NCI-H446 (cell line): ENCODE measurements at regions not wholly inside any gene's neighbourhood (a gene's known extent, or its start where the extent isn't known, plus 50 kb on each side); places are given as distances from the start of the nearest gene placed in this dataset.
"Not testable (repeated sequence)": the region's sequence is repeated elsewhere in the genome, so short reads cannot be mapped to it uniquely, and the experiment has no call there.

Source experiments
- DNase-seq, 2 experiments: peaks; one replicate each; lab custom pipeline; 2025; lab: John Stamatoyannopoulos, UW

DNA sequence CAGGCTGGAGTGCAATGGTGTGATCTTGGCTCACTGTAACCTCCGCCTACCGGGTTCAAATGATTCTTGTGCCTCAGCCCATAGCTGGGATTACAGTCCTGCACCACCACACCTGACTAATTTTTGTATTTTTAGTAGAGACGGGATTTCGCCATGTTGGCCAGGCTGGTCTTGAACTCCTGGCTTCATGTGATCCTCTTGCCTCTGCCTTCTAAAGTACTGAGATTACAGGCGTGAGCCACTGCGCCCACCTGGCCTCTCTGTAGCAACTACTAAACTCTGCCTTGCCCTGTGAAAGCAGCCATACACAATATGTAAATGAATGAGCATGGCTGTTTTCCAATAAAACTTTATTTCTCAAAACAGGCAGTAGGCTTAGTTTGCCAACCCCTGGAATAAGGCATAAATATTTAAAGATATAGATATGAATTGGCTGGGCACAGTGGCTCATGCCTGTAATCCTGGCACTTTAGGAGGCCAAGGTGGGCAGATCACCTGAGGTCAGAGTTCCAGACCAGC, 127.9 kb upstream of the ZNF217 start:
- not testable (repeated sequence) for DNase-seq

- not testable (repeated sequence) for DNase-seq
These were observed 125.6 kb upstream of the ZNF217 start for GRCh38 chr20:53719171-53719803.

- DNase-seq = no peak
These were observed 124.7 kb upstream of the ZNF217 start for GRCh38 chr20:53718142-53719021.

DNA sequence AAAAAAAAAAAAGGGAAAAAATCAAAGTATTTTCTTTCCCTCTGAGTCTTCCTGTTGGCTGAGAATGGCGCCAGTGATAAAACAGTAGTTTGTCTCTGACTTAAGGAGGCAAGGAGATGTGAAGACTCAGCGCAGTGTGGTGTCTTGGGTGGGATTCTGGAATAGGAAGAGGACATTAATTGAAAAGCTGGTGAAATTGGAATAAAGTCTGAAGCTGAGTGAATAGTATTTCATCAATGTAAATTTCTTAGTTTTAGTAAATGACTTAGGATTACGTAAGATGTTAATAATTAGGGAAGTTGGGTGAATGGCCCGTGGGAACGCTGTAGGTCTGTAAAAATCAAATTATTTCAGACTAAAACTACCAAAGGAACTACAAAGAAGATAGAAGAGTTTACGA, 122.8 kb upstream of the ZNF217 start:
- DNase-seq = no peak

DNA sequence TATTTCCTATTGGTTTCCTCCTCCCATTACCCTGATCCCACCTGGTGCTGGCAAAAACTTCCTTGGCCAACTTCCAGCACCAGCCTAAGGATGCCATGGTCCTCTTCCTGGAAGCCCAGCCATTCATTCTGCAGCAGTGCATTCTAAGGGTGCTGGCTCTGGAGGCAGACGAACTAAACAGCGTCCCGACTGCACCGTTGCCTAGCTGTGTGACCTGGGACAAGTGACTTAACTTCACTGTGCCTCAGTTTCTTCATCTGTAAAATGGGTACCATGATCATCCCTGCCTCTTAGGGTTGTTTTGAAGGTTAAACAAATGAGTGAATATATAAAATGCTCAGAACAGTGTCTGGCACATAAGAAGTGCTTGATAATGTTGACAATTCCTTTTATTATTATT, 120.9 kb upstream of the ZNF217 start:
- no peak for DNase-seq

GRCh38 chr20:53713328-53714056, 119.9 kb upstream of the ZNF217 start:
- DNase-seq = no peak

DNA sequence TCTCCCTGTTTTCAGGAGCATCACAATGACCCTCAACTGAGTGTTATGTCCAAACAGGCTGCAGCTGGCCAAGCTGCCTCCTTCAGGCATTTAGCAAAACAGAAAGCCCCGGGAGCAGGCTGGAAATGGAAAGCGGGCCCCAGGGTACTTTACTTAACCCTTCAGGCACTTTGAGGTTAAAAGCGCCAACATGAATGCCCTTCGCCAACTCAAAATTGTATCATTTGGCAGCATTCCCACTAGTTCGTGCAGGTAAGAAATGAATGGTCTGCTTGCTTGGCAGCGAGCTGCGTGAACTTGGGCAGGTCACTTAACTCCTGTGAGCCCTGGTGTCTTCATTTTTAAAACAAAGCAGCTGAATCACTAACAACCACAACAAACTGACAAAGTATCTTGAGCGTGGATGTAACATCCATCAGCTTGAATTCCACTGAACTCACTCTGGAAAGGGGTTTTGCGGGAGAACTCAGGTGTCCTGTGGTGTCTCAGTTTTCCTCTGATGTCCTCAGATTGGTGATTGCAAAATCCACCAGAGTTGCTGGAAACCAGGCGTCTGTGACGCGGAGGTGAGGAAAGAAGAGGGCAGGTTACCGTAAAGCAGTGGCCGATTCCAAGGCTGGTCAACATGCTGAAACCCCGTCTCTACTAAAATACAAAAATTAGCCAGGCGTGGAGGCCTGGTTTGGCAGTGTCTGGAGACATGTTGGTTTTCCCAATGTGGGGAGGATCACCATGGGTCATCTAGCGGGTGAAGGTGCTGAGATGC, 118.8 kb upstream of the ZNF217 start:
- no peak for DNase-seq

DNA sequence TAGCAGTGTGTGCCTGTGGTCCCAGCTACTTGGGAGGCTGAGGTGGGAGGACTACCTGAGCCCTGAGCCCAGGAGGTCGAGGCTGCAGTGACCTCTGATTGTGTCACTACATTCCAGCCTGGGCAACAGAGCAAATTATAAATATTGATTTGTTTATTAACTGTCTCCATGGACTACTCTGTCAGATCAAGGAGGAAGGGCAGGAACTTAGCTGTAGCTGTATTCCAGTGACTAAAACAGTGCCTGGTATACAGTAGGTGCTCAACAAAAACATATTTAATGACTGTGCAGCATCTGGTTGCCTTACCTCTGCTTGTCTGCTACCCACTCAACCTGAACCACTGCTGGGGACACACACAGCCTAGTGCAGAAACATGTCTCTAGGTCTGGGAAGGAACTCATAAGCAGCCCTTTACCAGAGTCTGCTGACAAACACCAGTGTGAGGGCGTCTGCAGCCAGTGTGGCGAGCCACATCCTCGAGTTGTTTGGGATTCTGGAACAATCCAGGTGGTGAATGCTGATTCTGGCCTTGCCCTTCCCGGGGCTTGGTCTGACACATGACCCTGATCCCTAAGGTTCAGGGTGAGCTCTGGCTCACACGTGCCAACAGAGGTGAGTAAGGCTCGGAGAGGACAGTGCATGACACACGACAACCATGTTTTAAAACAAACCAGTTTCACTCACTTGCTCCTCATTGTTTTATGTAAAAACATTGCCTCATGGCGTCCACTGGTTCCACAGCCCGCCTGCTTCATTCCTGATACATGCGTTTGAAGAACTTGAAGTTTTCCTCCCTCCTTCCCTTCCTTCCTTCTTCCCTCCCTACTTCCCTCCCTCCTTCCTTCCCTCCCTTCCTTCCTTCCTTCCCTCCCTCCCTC, 117.9 kb upstream of the ZNF217 start:
- DNase-seq = no peak

GRCh38 chr20:53708129-53708968, 114.7 kb upstream of the ZNF217 start:
- no peak for DNase-seq

GRCh38 chr20:53707371-53708055, 113.9 kb upstream of the ZNF217 start:
- no peak for DNase-seq

DNA sequence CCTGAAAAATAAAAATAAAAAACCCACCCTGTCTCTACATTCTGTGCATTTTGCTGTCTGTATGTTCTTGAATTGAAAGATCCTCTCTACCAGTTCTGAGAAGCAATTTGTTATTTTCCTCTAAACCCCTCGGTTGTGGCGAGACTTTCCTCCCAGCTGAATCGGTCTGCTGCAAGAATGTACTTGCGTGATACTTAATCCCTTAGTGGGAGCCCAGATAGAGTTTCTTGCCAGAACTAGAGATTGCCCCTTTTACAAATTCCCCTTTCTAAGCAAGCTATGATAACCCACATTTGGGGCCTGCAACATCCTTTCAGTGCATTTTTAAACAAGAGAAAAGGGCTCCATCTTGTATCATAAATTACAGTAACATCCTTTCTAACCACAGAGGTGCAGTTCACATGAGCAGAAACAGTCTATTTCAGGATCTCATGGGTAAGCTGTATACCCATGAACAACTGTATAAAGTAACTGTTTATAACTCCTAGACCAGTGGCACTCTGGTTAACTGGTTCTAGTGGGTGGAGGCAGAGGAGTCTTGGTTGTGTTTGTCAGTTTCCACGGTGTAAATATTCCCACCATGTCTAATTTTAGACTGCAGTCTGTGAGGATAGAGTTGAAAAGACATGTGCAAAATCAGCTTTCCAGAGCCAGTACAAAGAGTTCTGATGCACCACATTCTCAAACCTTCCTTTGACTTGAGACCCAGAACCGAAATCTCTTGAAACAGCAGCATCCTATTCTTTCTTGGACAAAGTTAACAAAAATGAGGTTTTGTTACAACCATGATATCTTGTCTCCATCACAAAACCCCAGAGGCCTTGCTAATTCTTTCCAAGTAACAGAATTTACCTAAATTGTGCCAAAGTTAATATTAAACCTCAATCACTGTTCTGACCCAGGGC, 113.1 kb upstream of the ZNF217 start:
- no peak for DNase-seq

GRCh38 chr20:53706008-53706465, 112.4 kb upstream of the ZNF217 start:
- no peak for DNase-seq

- DNase-seq = no peak
These were observed 109.0 kb upstream of the ZNF217 start for GRCh38 chr20:53702617-53703016.

GRCh38 chr20:53699906-53700305, 106.3 kb upstream of the ZNF217 start:
- DNase-seq = no peak

DNA sequence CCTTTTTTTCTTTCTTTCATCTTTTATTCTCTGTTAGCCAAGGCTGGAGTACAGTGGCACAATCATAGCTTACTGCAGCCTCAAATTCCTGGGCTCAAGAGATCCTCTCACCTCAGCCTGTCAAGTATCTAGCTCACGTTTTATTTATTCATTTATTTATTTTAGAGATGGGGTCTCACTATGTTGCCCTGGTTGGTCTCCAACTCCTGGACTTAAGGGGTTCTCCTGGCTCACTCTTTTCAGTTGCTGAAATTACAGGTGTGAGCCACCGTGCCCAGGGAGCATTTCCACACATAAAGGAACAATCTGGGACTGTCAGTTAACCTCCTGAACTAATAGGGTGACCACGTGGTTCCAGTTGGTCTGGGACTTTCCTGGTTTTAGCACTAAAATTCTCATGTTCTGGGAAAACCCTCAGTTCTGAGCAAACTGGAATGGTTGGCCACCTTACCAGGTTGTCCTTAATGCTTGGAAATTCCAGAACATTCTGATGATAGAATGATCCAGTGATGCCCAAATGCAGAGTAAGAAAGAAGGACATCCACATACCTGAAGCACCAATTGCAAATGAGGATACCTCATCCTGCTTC, 105.5 kb upstream of the ZNF217 start:
- no peak for DNase-seq

DNA sequence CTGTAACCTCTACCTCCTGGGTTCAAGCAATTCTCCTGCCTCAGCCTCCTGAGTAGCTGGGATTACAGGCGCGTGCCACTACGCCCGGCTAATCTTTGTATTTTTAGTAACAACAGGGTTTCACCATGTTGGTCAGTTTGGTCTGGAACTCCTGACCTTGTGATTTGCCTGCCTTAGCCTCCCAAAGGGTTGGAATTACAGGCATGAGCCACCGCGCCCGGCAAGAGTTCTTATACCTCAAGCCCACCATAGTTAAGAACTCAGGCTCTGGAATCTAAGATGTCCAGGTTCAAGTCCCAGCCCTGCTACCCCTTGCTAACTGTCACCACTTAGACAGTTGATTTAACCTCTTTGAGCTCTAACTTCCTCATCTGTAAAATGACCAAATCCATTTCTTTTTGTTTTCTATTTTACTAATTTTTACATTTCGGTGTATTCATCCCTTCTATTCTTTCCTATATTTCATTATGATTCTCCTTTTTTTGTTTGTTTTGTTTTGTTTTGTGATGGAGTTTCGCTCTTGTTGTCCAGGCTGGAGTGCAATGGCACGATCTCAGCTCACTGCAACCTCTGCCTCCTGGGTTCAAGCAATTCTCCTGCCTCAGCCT, 104.8 kb upstream of the ZNF217 start:
- DNase-seq = no peak

GRCh38 chr20:53695797-53696527, 102.3 kb upstream of the ZNF217 start:
- no peak for DNase-seq
